Mesenchymal stem cell (in vitro differentiated cells and primary cell): ENCODE measurements at regions not wholly inside any gene's neighbourhood (a gene's known extent, or its start where the extent isn't known, plus 50 kb on each side); places are given as distances from the start of the nearest gene placed in this dataset.
"Not testable (repeated sequence)": the region's sequence is repeated elsewhere in the genome, so short reads cannot be mapped to it uniquely, and the experiment has no call there.

Experiments
- DNase-seq: peaks from one replicate; pipeline ENCODE4 v3.0.0-alpha.2; 2013
- H2AFZ ChIP-seq: one replicate; pipeline ENCODE4 v1.6.1; 2013; ENCODE audit warnings: low read depth, mild to moderate bottlenecking, control low read depth, inconsistent platforms, low read length, moderate library complexity
- H2AK5ac ChIP-seq: 2 replicates; pipeline ENCODE4 v1.6.1; 2013; ENCODE audit warnings: low read length, moderate library complexity, mild to moderate bottlenecking, inconsistent platforms; ENCODE audit not compliant: severe bottlenecking
- H2BK120ac ChIP-seq: one replicate; pipeline ENCODE4 v1.6.1; 2013; ENCODE audit warnings: low read depth, mild to moderate bottlenecking, inconsistent platforms, low read length, moderate library complexity
- H2BK12ac ChIP-seq, 2 experiments: one replicate each; pipeline ENCODE4 v1.6.1; 2013; ENCODE audit warnings: inconsistent platforms in 2 of 2, low read length in 2 of 2, mild to moderate bottlenecking in 2 of 2, moderate library complexity in 2 of 2, control low read depth in 1 of 2
- H2BK15ac ChIP-seq: one replicate; pipeline ENCODE4 v1.6.1; 2013; ENCODE audit warnings: mild to moderate bottlenecking, low read depth, inconsistent platforms; ENCODE audit not compliant: poor library complexity, severe bottlenecking
- H2BK5ac ChIP-seq: 2 replicates; pipeline ENCODE4 v1.6.1; 2013; ENCODE audit warnings: low read depth, mild to moderate bottlenecking, low read length, control low read depth, inconsistent platforms; ENCODE audit not compliant: poor library complexity, severe bottlenecking
- H3K14ac ChIP-seq, 2 experiments: one replicate each; pipeline ENCODE4 v1.6.1; 2013; ENCODE audit warnings: inconsistent platforms in 2 of 2, low read length in 2 of 2, control low read depth in 1 of 2, mild to moderate bottlenecking in 1 of 2, moderate library complexity in 1 of 2
- H3K18ac ChIP-seq, 2 experiments: one replicate each; pipeline ENCODE4 v1.6.1; 2013; ENCODE audit warnings: inconsistent platforms in 2 of 2, low read length in 2 of 2, control low read depth in 1 of 2, low read depth in 1 of 2, mild to moderate bottlenecking in 1 of 2
- H3K23ac ChIP-seq, 2 experiments: one replicate each; pipeline ENCODE4 v1.6.1; 2013; ENCODE audit warnings: inconsistent platforms in 2 of 2, low read length in 2 of 2, mild to moderate bottlenecking in 2 of 2, moderate library complexity in 2 of 2, control low read depth in 1 of 2
- H3K27ac ChIP-seq: 2 replicates; pipeline ENCODE4 v1.5.1; 2013; ENCODE audit warnings: mild to moderate bottlenecking, moderate library complexity, low read length, control low read depth, inconsistent platforms; ENCODE audit not compliant: poor library complexity, severe bottlenecking
- H3K27me3 ChIP-seq, 2 experiments: 2 replicates each; pipeline versions ENCODE4 v1.6.1 to v1.7.0; 2013; ENCODE audit warnings: low read length in 2 of 2, mild to moderate bottlenecking in 2 of 2, moderate library complexity in 2 of 2, control low read depth in 1 of 2, inconsistent platforms in 1 of 2; ENCODE audit not compliant: control insufficient read depth in 1 of 2, insufficient read depth in 1 of 2
- H3K36me3 ChIP-seq, 2 experiments: 2 replicates each; pipeline versions ENCODE4 v1.6.1 to v1.7.0; 2013; ENCODE audit warnings: low read length in 2 of 2, control low read depth in 1 of 2, inconsistent platforms in 1 of 2, low read depth in 1 of 2, mild to moderate bottlenecking in 1 of 2; ENCODE audit not compliant: insufficient read depth in 2 of 2, control insufficient read depth in 1 of 2
- H3K4ac ChIP-seq, 2 experiments: one replicate each; pipeline ENCODE4 v1.6.1; 2013; ENCODE audit warnings: inconsistent platforms in 2 of 2, low read length in 2 of 2, mild to moderate bottlenecking in 2 of 2, moderate library complexity in 2 of 2, control low read depth in 1 of 2, low read depth in 1 of 2
- H3K4me1 ChIP-seq: 2 replicates; pipeline ENCODE4 v1.6.1; 2013; ENCODE audit warnings: low read depth, low read length, control low read depth; ENCODE audit not compliant: control insufficient read depth, insufficient read depth
- H3K4me2 ChIP-seq: 2 replicates; pipeline ENCODE4 v1.6.1; 2013; ENCODE audit warnings: low read length, mild to moderate bottlenecking, inconsistent platforms; ENCODE audit not compliant: poor library complexity, severe bottlenecking
- H3K4me3 ChIP-seq, 2 experiments: 2 replicates each; pipeline versions ENCODE4 v1.5.1 to v1.7.0; 2013; ENCODE audit warnings: low read length in 2 of 2, mild to moderate bottlenecking in 2 of 2, control low read depth in 1 of 2, low read depth in 1 of 2; ENCODE audit not compliant: insufficient read depth in 1 of 2
- H3K79me1 ChIP-seq: replicated peaks from 2 replicates; pipeline ENCODE4 v1.6.1; 2013; ENCODE audit warnings: mild to moderate bottlenecking, control low read depth, low read length, inconsistent platforms; ENCODE audit not compliant: poor library complexity, severe bottlenecking
- H3K9ac ChIP-seq: 2 replicates; pipeline ENCODE4 v1.7.0; 2013; ENCODE audit warnings: mild to moderate bottlenecking, low read length, moderate library complexity
- H3K9me3 ChIP-seq: 2 replicates; pipeline ENCODE4 v1.7.0; 2013; ENCODE audit warnings: mild to moderate bottlenecking, low read length; ENCODE audit not compliant: control insufficient read depth
- H4K8ac ChIP-seq: one replicate; pipeline ENCODE4 v1.6.1; 2013; ENCODE audit warnings: inconsistent platforms, mild to moderate bottlenecking, low read length, moderate library complexity
- H4K91ac ChIP-seq: one replicate; pipeline ENCODE4 v1.6.1; 2013; ENCODE audit warnings: mild to moderate bottlenecking, low read length, inconsistent platforms
- WGBS: methylation state at CpG from one replicate; pipeline ENCODE4 v1.1.7; 2013; ENCODE audit warnings: mixed read lengths; 5-methylcytosine and 5-hydroxymethylcytosine counted together

GRCh38 chr3:178219661-178220060, 316.6 kb upstream of the KCNMB2 start:
- not testable (repeated sequence) for H2BK15ac ChIP-seq, H3K23ac ChIP-seq, H2BK5ac ChIP-seq, H3K9ac ChIP-seq, H4K8ac ChIP-seq, H2AFZ ChIP-seq, H3K18ac ChIP-seq, H4K91ac ChIP-seq, H3K4me1 ChIP-seq, H3K4me2 ChIP-seq, H3K4ac ChIP-seq, H3K14ac ChIP-seq, H3K36me3 ChIP-seq, H2BK12ac ChIP-seq, H2AK5ac ChIP-seq, H3K9me3 ChIP-seq, H3K79me1 ChIP-seq, H3K27ac ChIP-seq, H3K4me3 ChIP-seq, DNase-seq, H2BK120ac ChIP-seq, H3K27me3 ChIP-seq
- WGBS, result 90% methylated on average over 2 of the region's 4 CpGs

GRCh38 chr3:178223876-178224275, 312.4 kb upstream of the KCNMB2 start:
- Histone ChIP-seq H3K4me1 (no peaks in the 10 kb centered on the region), H3K9ac (no peak overlapping the region), H2BK5ac (no peak overlapping the region), H3K27me3 (no peaks in the 10 kb centered on the region), H3K4me3 (no peak overlapping the region), H3K36me3 (no peaks in the 10 kb centered on the region), H3K79me1 (no peaks in the 10 kb centered on the region), H2BK12ac (no peak overlapping the region), H2AK5ac (no peak overlapping the region), H4K91ac (no peak overlapping the region), H3K23ac (peak overlapping the region in 1 of 2 experiments; percentile 29), H2AFZ (no peak overlapping the region), H3K14ac (no peak overlapping the region), H3K4me2 (no peak overlapping the region), H2BK120ac (no peak overlapping the region), H3K18ac (peak overlapping the region in 1 of 2 experiments; percentile 52), H3K27ac (no peak overlapping the region), H2BK15ac (no peak overlapping the region), H3K9me3 (peaks cover 4% of the 10 kb centered on the region), H4K8ac (no peak overlapping the region), H3K4ac (no peak overlapping the region)
- DNase-seq, result no peak

DNA sequence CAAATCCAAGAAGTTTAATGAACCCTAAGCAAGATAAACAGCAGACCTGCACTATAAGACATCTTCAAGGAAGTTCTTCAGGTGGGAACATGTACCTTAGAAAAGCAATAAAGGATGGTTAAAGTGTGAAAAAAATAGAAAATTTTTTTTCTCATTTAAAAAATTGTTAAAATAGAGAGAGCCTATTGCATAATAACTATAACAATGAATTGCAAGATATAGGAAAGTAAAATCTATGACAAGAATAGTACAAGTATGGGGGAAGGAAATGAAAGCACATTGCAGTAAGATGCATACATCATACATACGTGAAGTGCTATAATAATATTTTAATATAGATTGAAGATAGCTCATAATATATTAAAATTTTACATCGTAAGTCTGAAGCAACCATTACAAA, 310.1 kb upstream of the KCNMB2 start:
- Histone ChIP-seq H3K4me3 (no peak overlapping the region), H2BK5ac (no peak overlapping the region), H3K4me2 (no peak overlapping the region), H2AK5ac (no peak overlapping the region), H2BK120ac (no peak overlapping the region), H3K23ac (no peak overlapping the region), H3K14ac (no peak overlapping the region), H2BK12ac (no peak overlapping the region), H2AFZ (no peak overlapping the region), H4K91ac (no peak overlapping the region), H2BK15ac (no peak overlapping the region), H3K27ac (no peak overlapping the region), H3K18ac (no peak overlapping the region), H4K8ac (no peak overlapping the region), H3K36me3 (no peaks in the 10 kb centered on the region), H3K79me1 (no peaks in the 10 kb centered on the region), H3K9me3 (peaks cover 4% of the 10 kb centered on the region), H3K4ac (no peak overlapping the region), H3K4me1 (no peaks in the 10 kb centered on the region), H3K27me3 (no peaks in the 10 kb centered on the region), H3K9ac (no peak overlapping the region)
- WGBS, result no CpG with 5 or more reads among the region's 2 CpGs
- DNase-seq, result no peak

DNA sequence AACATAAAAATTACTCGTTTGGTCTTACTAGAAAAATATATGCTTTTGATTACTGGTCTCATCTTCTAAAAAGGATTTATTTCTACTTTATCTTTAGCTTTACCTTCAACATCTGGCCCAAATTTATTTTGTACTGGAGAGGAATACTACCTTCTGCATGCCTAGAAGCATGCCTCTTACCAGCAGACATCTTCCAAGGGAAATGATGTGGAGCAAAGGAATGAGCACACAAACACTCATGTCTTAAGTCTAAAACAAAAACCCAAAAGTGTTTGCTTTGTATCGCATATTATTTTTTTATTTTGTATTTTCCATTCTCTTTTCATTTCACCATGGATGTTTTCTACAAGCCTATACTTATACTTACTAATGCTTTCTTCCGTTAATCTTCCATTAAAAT, 304.6 kb upstream of the KCNMB2 start:
- WGBS, result 100% methylated on average over 1 of the region's 3 CpGs
- H3K18ac ChIP-seq, result no peak overlapping the region
- no peak overlapping the region for H4K91ac ChIP-seq
- no peak overlapping the region for H2AK5ac ChIP-seq
- H2BK12ac ChIP-seq, result no peak overlapping the region
- no peak overlapping the region for H2BK5ac ChIP-seq
- no peak overlapping the region for H3K14ac ChIP-seq
- H3K79me1 ChIP-seq, result no peaks in the 10 kb centered on the region
- H3K36me3 ChIP-seq, result no peaks in the 10 kb centered on the region
- no peak overlapping the region for H3K4me2 ChIP-seq
- no peak overlapping the region for H2AFZ ChIP-seq
- no peak overlapping the region for H2BK15ac ChIP-seq
- no peak overlapping the region for H4K8ac ChIP-seq
- no peak overlapping the region for H3K9ac ChIP-seq
- H3K4me1 ChIP-seq, result no peaks in the 10 kb centered on the region
- no peak overlapping the region for H2BK120ac ChIP-seq
- H3K27me3 ChIP-seq, result no peaks in the 10 kb centered on the region
- no peak overlapping the region for H3K27ac ChIP-seq
- peaks cover 4% of the 10 kb centered on the region for H3K9me3 ChIP-seq
- no peak for DNase-seq
- H3K4me3 ChIP-seq, result no peak overlapping the region
- H3K23ac ChIP-seq, result no peak overlapping the region
- no peak overlapping the region for H3K4ac ChIP-seq
